Fibroblast of lung (primary cell): ENCODE measurements at regions not wholly inside any gene's neighbourhood (a gene's known extent, or its start where the extent isn't known, plus 50 kb on each side); places are given as distances from the start of the nearest gene placed in this dataset.

ENCODE experiments used
- EZH2 ChIP-seq: IDR thresholded peaks from 2 replicates; pipeline ENCODE4 v1.5.1; 2012; ENCODE audit warnings: low read length, control low read depth, mild to moderate bottlenecking; ENCODE audit errors: missing control alignments
- TF ChIP-seq, protein P1 (sequence below), 2 donors: IDR thresholded peaks in 1 of 2; conservative IDR thresholded peaks in 1 of 2; 1 replicate in 1 of 2; 2 replicates in 1 of 2; pipeline ENCODE4 v1.5.1; 2011 to 2012; ENCODE audit warnings: low read length in 2 of 2, control low read depth in 1 of 2, inconsistent platforms in 1 of 2, low read depth in 1 of 2, mild to moderate bottlenecking in 1 of 2

DNA sequence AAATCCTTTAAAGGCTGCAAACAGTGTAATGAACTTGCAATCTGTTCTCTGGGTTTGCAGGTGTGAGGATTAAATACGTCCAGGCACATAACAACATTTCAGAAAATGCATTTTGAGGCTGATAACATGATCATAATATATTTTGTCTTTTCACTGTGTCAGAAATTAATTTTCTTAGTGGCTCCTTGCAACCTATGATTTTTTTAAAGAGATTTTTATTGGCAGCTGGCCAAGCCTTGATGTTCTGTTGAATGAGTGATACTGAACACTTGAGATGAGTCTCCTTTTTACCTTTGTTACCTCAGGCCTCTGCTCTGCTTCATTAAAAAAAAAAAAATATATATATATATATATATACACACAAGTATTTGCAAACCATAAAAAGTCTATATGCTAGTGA lies 68.2 kb upstream of the TENM3 start:
- TF ChIP-seq, protein P1, sequence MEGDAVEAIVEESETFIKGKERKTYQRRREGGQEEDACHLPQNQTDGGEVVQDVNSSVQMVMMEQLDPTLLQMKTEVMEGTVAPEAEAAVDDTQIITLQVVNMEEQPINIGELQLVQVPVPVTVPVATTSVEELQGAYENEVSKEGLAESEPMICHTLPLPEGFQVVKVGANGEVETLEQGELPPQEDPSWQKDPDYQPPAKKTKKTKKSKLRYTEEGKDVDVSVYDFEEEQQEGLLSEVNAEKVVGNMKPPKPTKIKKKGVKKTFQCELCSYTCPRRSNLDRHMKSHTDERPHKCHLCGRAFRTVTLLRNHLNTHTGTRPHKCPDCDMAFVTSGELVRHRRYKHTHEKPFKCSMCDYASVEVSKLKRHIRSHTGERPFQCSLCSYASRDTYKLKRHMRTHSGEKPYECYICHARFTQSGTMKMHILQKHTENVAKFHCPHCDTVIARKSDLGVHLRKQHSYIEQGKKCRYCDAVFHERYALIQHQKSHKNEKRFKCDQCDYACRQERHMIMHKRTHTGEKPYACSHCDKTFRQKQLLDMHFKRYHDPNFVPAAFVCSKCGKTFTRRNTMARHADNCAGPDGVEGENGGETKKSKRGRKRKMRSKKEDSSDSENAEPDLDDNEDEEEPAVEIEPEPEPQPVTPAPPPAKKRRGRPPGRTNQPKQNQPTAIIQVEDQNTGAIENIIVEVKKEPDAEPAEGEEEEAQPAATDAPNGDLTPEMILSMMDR (conservative IDR thresholded peaks at IDR 0.05 in 1 of 2, IDR thresholded peaks at IDR 0.05 in 1 of 2; ENCODE audit: low read depth in 1 of 2, low read length in 2 of 2) = no peak
- no peak for TF ChIP-seq EZH2
